K562 (cell line): ENCODE measurements at regions not wholly inside any gene's neighbourhood (a gene's known extent, or its start where the extent isn't known, plus 50 kb on each side); places are given as distances from the start of the nearest gene placed in this dataset.

Source experiments
- ARID4B ChIP-seq: sonication (generic); formaldehyde crosslinking; IDR thresholded peaks from 2 replicates; pipeline ENCODE4 v1.8.0; 2022; ENCODE audit warnings: mild to moderate bottlenecking, missing genetic modification reagents
- BCLAF1 ChIP-seq, 2 experiments: fragments of 450-650 bp in 1 of 2; IDR thresholded peaks; 2 replicates each; pipeline ENCODE4 v1.6.1; 2011 to 2017; ENCODE audit warnings: low read depth in 2 of 2, antibody characterized with exemption in 1 of 2, borderline replicate concordance in 1 of 2, low read length in 1 of 2, mild to moderate bottlenecking in 1 of 2, mixed read lengths in 1 of 2; ENCODE audit not compliant: control insufficient read depth in 1 of 2
- DMBX1 ChIP-seq: fragments of 250-450 bp; sonication (Bioruptor Pico); IDR thresholded peaks from 2 replicates; pipeline ENCODE4 v1.8.0; 2022; ENCODE audit warnings: inconsistent platforms, mild to moderate bottlenecking, moderate library complexity, borderline replicate concordance
- ZEB2 ChIP-seq: fragments of 450-650 bp; IDR thresholded peaks from 2 replicates; pipeline ENCODE4 v1.6.1; 2016

GRCh38 chr1:213723187-213723586, 264.6 kb upstream of the PROX1 start (continued):
- TF ChIP-seq BCLAF1 (IDR thresholded peaks at IDR 0.05; ENCODE audit: borderline replicate concordance in 1 of 2, control insufficient read depth in 1 of 2, low read depth in 2 of 2, low read length in 1 of 2): no peak
- TF ChIP-seq ZEB2: 0 out of 2 replicates have a peak, but pooled peaks have one; percentile 16
- no peak for TF ChIP-seq ARID4B (CRISPR knock-in tag)
- peak; percentile 38; the same call in 1 of the 2 replicates for TF ChIP-seq DMBX1 (CRISPR knock-in tag)
- TF ChIP-seq, all 486 proteins: peak for 15
